Right lobe of liver (tissue), 6 donors: ENCODE measurements at regions not wholly inside any gene's neighbourhood (a gene's known extent, or its start where the extent isn't known, plus 50 kb on each side); places are given as distances from the start of the nearest gene placed in this dataset.

Experiments
- ATAC-seq, 4 donors: fragments of 200-7000 bp; cut with Tn5 transposase; one replicate each; pipeline ENCODE4 v1.9.1; 2020; ENCODE audit warnings: mild to moderate bottlenecking in 4 of 4, moderate library complexity in 4 of 4
- DNase-seq, 3 donors: peaks; one replicate each; pipeline ENCODE4 v3.0.0-alpha.2; 2020
- H3K27ac ChIP-seq, 3 donors: fragments of 200-600 bp; one replicate each; pipeline ENCODE4 v1.8.0; 2022
- H3K27me3 ChIP-seq, 2 donors: fragments of 200-600 bp; one replicate each; pipeline ENCODE4 v1.8.0; 2022
- H3K36me3 ChIP-seq, 4 donors: fragments of 200-600 bp; sonication (generic) in 1 of 4; one replicate each; pipeline versions ENCODE4 v1.5.1 to v1.8.0; 2017 to 2022; ENCODE audit warnings: control low read depth in 1 of 4
- H3K4me1 ChIP-seq, 4 donors: fragments of 200-600 bp; sonication (generic) in 1 of 4; one replicate each; pipeline versions ENCODE4 v1.5.1 to v1.8.0; 2017 to 2022; ENCODE audit warnings: control low read depth in 1 of 4
- H3K4me3 ChIP-seq, 3 donors: fragments of 200-600 bp; one replicate each; pipeline ENCODE4 v1.8.0; 2022
- H3K9me3 ChIP-seq, 4 donors: fragments of 200-600 bp; sonication (generic) in 1 of 4; one replicate each; pipeline versions ENCODE4 v1.5.1 to v1.8.0; 2017 to 2022; ENCODE audit warnings: control low read depth in 1 of 4
- POLR2A ChIP-seq: fragments of 450-650 bp; IDR thresholded peaks from one replicate; pipeline ENCODE4 v1.6.1; 2017; ENCODE audit warnings: antibody characterized with exemption, mild to moderate bottlenecking
- WGBS: methylation state at CpG from one replicate; pipeline ENCODE4 v1.1.6; 2018; ENCODE audit warnings: low coverage, low lambda C conversion rate; ENCODE audit not compliant: insufficient coverage; ENCODE audit errors: missing lambda C conversion rate; 5-methylcytosine and 5-hydroxymethylcytosine counted together
- intact Hi-C, 2 donors: fragments of 100-400 bp; cut with DNase I; formaldehyde crosslinking; loops; one replicate each; pipeline versions ENCODE4 v1.11.2 to v1.14.1; 2022
- TF ChIP-seq, protein P1 (sequence below), 4 donors: fragments of 200-600 bp in 3 of 4; fragments of 450-650 bp in 1 of 4; IDR thresholded peaks; one replicate each; pipeline versions ENCODE4 v1.5.1 to v1.8.0; 2016 to 2022; ENCODE audit warnings: antibody characterized with exemption in 4 of 4, mild to moderate bottlenecking in 2 of 4
- donor health status: DM: no; HTN: yes; CAD: no.
- donor health status: DM: no; HTN: no; CAD: no.
- donor health status: DM: no; HTN: no; CAD: no.
- donor health status: DM: no; HTN: yes; CAD: no.
- donor health status: DM: no; HTN: yes; CAD: no.

DNA sequence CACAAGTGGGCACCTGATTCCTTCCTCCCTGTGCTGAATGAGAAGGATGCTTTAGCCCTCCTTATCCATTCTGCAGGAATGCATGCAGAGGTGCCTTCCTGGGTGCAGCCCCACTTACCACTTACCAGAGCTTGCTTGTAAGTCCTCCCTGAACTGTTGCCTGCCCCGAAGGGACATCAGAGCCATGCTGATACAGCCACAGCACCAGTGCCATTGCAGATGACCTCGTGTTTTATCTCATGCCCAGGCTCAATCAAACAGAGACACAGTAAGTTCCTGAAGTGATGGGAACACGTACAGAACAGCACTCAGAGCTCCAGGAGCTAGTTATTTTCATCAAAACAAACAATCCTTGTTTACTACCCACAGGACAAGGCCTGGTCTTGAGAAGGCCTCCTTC is 81.9 kb downstream of the ATP1A1 start:
- Histone ChIP-seq H3K27ac (no peak overlapping the region), H3K36me3 (no peaks in the 10 kb centered on the region), H3K9me3 (no peaks in the 10 kb centered on the region), H3K4me3 (no peak overlapping the region), H3K27me3 (no peaks in the 10 kb centered on the region), H3K4me1 (peaks cover 0 to 1% (median under 1%) of the 10 kb centered on the region in 4 donors)
- 80% methylated on average over 1 of the region's 3 CpGs for WGBS
- DNase-seq: no peak
- TF ChIP-seq, protein P1, sequence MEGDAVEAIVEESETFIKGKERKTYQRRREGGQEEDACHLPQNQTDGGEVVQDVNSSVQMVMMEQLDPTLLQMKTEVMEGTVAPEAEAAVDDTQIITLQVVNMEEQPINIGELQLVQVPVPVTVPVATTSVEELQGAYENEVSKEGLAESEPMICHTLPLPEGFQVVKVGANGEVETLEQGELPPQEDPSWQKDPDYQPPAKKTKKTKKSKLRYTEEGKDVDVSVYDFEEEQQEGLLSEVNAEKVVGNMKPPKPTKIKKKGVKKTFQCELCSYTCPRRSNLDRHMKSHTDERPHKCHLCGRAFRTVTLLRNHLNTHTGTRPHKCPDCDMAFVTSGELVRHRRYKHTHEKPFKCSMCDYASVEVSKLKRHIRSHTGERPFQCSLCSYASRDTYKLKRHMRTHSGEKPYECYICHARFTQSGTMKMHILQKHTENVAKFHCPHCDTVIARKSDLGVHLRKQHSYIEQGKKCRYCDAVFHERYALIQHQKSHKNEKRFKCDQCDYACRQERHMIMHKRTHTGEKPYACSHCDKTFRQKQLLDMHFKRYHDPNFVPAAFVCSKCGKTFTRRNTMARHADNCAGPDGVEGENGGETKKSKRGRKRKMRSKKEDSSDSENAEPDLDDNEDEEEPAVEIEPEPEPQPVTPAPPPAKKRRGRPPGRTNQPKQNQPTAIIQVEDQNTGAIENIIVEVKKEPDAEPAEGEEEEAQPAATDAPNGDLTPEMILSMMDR (IDR thresholded peaks at IDR 0.05): no peak
- no peak for TF ChIP-seq POLR2A
- ATAC-seq: no peak
- intact Hi-C loops: no loop called here

DNA sequence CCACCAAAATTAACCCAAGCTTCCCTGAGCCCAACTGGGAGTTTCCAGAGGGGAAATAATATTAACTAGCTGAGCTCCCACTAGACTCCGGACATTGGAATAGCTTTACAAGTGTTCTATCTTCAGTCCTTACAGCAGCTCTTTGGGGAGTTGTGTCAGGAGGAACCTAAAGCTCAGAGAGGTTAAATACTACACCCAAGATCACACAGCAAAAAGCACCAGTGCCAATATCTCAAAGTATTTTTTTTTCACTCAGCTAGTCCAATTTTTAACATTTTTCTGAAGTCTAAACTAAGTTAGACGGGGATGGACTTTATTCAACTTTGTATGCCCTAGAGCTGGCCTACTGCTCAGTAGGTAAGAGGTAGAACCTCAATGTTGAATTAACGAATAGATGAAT is 82.5 kb downstream of the ATP1A1 start:
- H3K4me1 ChIP-seq: peaks cover 0 to 7% (median 3%) of the 10 kb centered on the region in 4 donors
- no peak overlapping the region for H3K4me3 ChIP-seq
- WGBS: 81% methylated on average over 3 of the region's 3 CpGs
- H3K27ac ChIP-seq: no peak overlapping the region
- H3K9me3 ChIP-seq: no peaks in the 10 kb centered on the region
- TF ChIP-seq, protein P1 (IDR thresholded peaks at IDR 0.05): no peak
- no peak for TF ChIP-seq POLR2A
- ATAC-seq: no peak
- DNase-seq: no peak
- H3K36me3 ChIP-seq: no peaks in the 10 kb centered on the region
- intact Hi-C loops: no loop called here
- H3K27me3 ChIP-seq: no peaks in the 10 kb centered on the region

DNA sequence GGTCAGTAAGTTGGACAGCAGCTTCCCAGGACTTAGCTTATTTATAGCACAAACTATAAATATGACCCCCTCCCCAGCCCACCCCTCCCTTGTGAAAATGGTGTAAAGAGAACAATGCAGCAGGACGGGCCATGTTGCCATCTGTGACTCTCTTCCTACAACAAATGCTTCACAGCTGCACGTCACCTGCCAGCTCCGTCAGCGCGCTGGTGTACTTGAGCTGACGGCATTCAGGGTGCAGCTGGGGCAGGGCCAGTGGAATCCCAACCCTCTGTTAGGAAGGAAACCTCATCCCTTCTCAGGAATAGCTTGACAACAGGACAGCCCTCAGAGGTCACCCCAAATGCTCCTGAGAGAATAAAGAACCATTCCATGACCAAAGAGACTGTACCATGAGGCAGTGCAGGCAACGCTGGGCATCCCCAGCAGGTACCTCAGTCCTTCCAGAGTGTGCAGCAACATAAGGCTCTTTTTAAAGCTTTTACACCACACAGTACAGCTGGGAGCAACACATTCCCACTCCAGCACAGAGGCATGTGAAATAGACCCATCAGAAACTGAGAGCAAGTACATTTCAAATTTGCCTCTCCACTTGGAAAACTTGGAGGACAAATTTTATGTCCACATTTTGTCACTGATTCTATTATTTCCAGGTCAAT is 85.0 kb downstream of the ATP1A1 start:
- TF ChIP-seq, protein P1 (IDR thresholded peaks at IDR 0.05): no peak
- no peak for TF ChIP-seq POLR2A
- intact Hi-C loops: no loop called here
- Histone ChIP-seq H3K9me3 (no peaks in the 10 kb centered on the region), H3K27ac (no peak overlapping the region), H3K4me1 (peaks cover 0 to 17% (median 8%) of the 10 kb centered on the region in 4 donors), H3K27me3 (no peaks in the 10 kb centered on the region), H3K4me3 (no peak overlapping the region), H3K36me3 (no peaks in the 10 kb centered on the region)
- no peak for DNase-seq
- no CpG with 5 or more reads among the region's 7 CpGs for WGBS
- no peak for ATAC-seq

DNA sequence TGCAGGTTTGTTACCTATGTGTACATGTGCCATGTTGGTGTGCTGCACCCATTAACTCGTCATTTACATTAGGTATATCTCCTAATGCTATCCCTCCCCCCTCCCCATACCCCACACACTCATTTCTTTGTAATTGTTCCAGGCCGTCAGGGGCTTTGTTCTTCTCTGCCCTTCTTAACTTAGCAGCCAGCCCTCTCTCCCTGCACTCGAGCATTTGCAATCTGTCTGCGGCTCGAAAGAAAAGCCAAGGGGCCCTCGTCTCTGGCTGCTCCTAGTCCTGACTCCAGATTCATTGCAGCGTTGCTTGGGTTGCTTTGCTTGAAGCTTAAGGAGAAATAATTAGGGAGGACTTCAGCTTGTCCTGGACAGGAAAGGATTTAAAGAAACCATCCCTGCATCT is 85.7 kb downstream of the ATP1A1 start:
- H3K9me3 ChIP-seq: no peaks in the 10 kb centered on the region
- no peak overlapping the region for H3K27ac ChIP-seq
- 80% methylated on average over 7 of the region's 7 CpGs for WGBS
- no peaks in the 10 kb centered on the region for H3K36me3 ChIP-seq
- H3K27me3 ChIP-seq: no peaks in the 10 kb centered on the region
- H3K4me3 ChIP-seq: no peak overlapping the region
- TF ChIP-seq, protein P1 (IDR thresholded peaks at IDR 0.05): no peak
- no peak for TF ChIP-seq POLR2A
- peaks cover 0 to 17% (median 8%) of the 10 kb centered on the region in 4 donors for H3K4me1 ChIP-seq
- no peak for DNase-seq
- no peak for ATAC-seq
- intact Hi-C loops: no loop called here
